GM18508 (cell line): ENCODE measurements at regions not wholly inside any gene's neighbourhood (a gene's known extent, or its start where the extent isn't known, plus 50 kb on each side); places are given as distances from the start of the nearest gene placed in this dataset.
"Not testable (repeated sequence)": the region's sequence is repeated elsewhere in the genome, so short reads cannot be mapped to it uniquely, and the experiment has no call there.

Experiments used
- ATAC-seq: cut with Tn5 transposase; IDR thresholded peaks from one replicate; pipeline ENCODE4 v1.9.1; 2021; ENCODE audit warnings: moderate number of reproducible peaks; ENCODE audit not compliant: insufficient read depth, unreplicated experiment

GRCh38 chr6:90463359-90463758 lies 123.5 kb downstream of the MAP3K7 start:
- ATAC-seq: no peak

GRCh38 chr6:90462102-90462501 lies 124.8 kb downstream of the MAP3K7 start:
- ATAC-seq: no peak

- no peak for ATAC-seq
These were observed 125.5 kb downstream of the MAP3K7 start for GRCh38 chr6:90461383-90461782.

GRCh38 chr6:90460051-90460450 lies 126.8 kb downstream of the MAP3K7 start:
- no peak for ATAC-seq

- no peak for ATAC-seq
These were observed 127.6 kb downstream of the MAP3K7 start for GRCh38 chr6:90459225-90459758.

- no peak for ATAC-seq
These were observed 128.3 kb downstream of the MAP3K7 start for GRCh38 chr6:90458353-90459224.

- ATAC-seq: no peak
These were observed 129.0 kb downstream of the MAP3K7 start for GRCh38 chr6:90457867-90458259.

GRCh38 chr6:90456997-90457866 lies 129.6 kb downstream of the MAP3K7 start:
- not testable (repeated sequence) for ATAC-seq

GRCh38 chr6:90456001-90456400 lies 130.9 kb downstream of the MAP3K7 start:
- ATAC-seq: no peak

GRCh38 chr6:90454836-90455427 lies 131.9 kb downstream of the MAP3K7 start:
- ATAC-seq: no peak

GRCh38 chr6:90450268-90450953 lies 136.5 kb downstream of the MAP3K7 start:
- no peak for ATAC-seq

GRCh38 chr6:90449311-90449710 lies 137.6 kb downstream of the MAP3K7 start:
- no peak for ATAC-seq

- no peak for ATAC-seq
These were observed 138.0 kb downstream of the MAP3K7 start for GRCh38 chr6:90448836-90449235.

GRCh38 chr6:90446164-90446563 lies 140.7 kb downstream of the MAP3K7 start:
- ATAC-seq: no peak

- no peak for ATAC-seq
These were observed 141.3 kb downstream of the MAP3K7 start for GRCh38 chr6:90445533-90446108.

- no peak for ATAC-seq
These were observed 142.6 kb downstream of the MAP3K7 start for GRCh38 chr6:90444160-90444714.

GRCh38 chr6:90442366-90442765 lies 144.5 kb downstream of the MAP3K7 start:
- ATAC-seq: no peak

GRCh38 chr6:90440586-90441283 lies 144.1 kb upstream of the BACH2 start:
- no peak for ATAC-seq

- no peak for ATAC-seq
These were observed 142.9 kb upstream of the BACH2 start for GRCh38 chr6:90439586-90439985.
